ENCODE measurements at regions not wholly inside any gene's neighbourhood (a gene's known extent, or its start where the extent isn't known, plus 50 kb on each side); places are given as distances from the start of the nearest gene placed in this dataset.
"Not testable (repeated sequence)": the region's sequence is repeated elsewhere in the genome, so short reads cannot be mapped to it uniquely, and the experiment has no call there.

DNA sequence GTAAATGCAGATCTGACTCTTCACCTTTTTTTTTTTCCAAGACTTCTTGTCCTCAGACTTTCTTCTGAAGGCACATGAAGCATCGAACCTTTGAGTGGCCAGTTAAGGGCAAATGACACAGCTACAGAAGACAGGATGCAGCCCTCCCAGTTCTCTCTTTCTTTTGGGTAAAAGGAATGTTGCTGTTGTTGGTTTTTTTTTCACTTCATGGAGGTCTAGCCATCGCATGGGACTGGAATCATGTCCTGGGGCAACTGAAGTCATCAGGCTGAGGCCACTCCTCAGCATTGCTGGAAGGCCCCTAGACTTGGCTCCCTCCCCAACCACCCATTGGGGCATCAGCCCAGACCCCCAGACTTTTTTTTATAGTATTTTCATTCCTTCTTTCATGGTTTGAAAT is 896.5 kb downstream of the SORCS1 start:
- intact Hi-C loops (cut with micrococcal nuclease; ENCODE audit: unreplicated experiment), result no loop called here
- H2AFZ ChIP-seq (ENCODE audit: low read length), result no peak overlapping the region
- POLR2A ChIA-PET, result no interaction called here
- no peaks in the 10 kb centered on the region for H3K9me2 ChIP-seq (ENCODE audit: insufficient read depth, low read length)
- no peak overlapping the region for H3K27ac ChIP-seq (ENCODE audit: low read depth, low read length, poor library complexity, severe bottlenecking)
- no TSS peak for BruUV-seq (replicated peaks)
- no peak overlapping the region for H3K4me2 ChIP-seq (ENCODE audit: low read length)
- CTCF ChIA-PET (ENCODE audit: unreplicated experiment), result no interaction called here
- no peak overlapping the region for H3K4me3 ChIP-seq (ENCODE audit: low read depth, low read length, poor library complexity, severe bottlenecking)
- no peaks in the 10 kb centered on the region for H4K20me1 ChIP-seq (ENCODE audit: insufficient read depth, low read length)
- TF ChIP-seq EZH2phosphoT487 (IDR thresholded peaks at IDR 0.05; ENCODE audit: borderline replicate concordance, low read depth, low read length), result no peak
- TF ChIP-seq, protein P1, sequence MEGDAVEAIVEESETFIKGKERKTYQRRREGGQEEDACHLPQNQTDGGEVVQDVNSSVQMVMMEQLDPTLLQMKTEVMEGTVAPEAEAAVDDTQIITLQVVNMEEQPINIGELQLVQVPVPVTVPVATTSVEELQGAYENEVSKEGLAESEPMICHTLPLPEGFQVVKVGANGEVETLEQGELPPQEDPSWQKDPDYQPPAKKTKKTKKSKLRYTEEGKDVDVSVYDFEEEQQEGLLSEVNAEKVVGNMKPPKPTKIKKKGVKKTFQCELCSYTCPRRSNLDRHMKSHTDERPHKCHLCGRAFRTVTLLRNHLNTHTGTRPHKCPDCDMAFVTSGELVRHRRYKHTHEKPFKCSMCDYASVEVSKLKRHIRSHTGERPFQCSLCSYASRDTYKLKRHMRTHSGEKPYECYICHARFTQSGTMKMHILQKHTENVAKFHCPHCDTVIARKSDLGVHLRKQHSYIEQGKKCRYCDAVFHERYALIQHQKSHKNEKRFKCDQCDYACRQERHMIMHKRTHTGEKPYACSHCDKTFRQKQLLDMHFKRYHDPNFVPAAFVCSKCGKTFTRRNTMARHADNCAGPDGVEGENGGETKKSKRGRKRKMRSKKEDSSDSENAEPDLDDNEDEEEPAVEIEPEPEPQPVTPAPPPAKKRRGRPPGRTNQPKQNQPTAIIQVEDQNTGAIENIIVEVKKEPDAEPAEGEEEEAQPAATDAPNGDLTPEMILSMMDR (conservative IDR thresholded peaks at IDR 0.05; ENCODE audit: low read length), result no peak
- no peaks in the 10 kb centered on the region for H3K9me3 ChIP-seq (ENCODE audit: low read length)
- no peak for DNase-seq (ENCODE audit: low spot score)
- H3K79me2 ChIP-seq (ENCODE audit: insufficient read depth, low read depth, low read length), result no peaks in the 10 kb centered on the region
- H3K36me3 ChIP-seq (ENCODE audit: insufficient read depth, low read length), result no peaks in the 10 kb centered on the region
- H3K4me1 ChIP-seq (ENCODE audit: insufficient read depth, low read length, poor library complexity, severe bottlenecking), result no peaks in the 10 kb centered on the region

DNA sequence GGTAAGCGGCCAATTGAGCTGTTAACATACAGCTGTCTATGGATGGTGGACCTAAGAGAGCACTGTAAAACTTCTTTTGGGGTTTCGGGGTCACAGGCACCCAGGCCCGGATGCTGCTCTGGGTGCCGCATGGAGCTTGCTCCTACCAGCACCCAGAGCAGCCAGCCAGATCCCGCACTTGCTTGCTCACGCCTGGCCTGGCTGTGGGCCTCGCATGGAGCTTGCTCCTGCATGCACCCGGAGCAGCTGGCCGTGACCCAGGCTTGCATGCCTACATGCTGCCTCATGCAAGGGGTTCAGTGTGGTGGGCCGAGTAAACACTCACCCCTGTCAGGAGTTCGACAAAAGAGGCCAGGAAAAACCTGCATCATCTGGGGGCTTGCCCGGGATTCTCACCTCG is 896.9 kb downstream of the SORCS1 start:
- no TSS peak for BruUV-seq (replicated peaks)
- Histone ChIP-seq H3K79me2 (ENCODE audit: insufficient read depth, low read depth, low read length) (no peaks in the 10 kb centered on the region), H3K4me3 (ENCODE audit: low read depth, low read length, poor library complexity, severe bottlenecking) (no peak overlapping the region), H4K20me1 (ENCODE audit: insufficient read depth, low read length) (no peaks in the 10 kb centered on the region), H3K4me2 (ENCODE audit: low read length) (no peak overlapping the region), H3K9me3 (ENCODE audit: low read length) (no peaks in the 10 kb centered on the region), H3K4me1 (ENCODE audit: insufficient read depth, low read length, poor library complexity, severe bottlenecking) (no peaks in the 10 kb centered on the region), H3K36me3 (ENCODE audit: insufficient read depth, low read length) (no peaks in the 10 kb centered on the region), H3K9me2 (ENCODE audit: insufficient read depth, low read length) (no peaks in the 10 kb centered on the region), H3K27ac (ENCODE audit: low read depth, low read length, poor library complexity, severe bottlenecking) (no peak overlapping the region), H2AFZ (ENCODE audit: low read length) (no peak overlapping the region)
- TF ChIP-seq, protein P1 (conservative IDR thresholded peaks at IDR 0.05; ENCODE audit: low read length), result no peak
- no peak for TF ChIP-seq EZH2phosphoT487 (IDR thresholded peaks at IDR 0.05; ENCODE audit: borderline replicate concordance, low read depth, low read length)
- ChIA-PET CTCF (ENCODE audit: unreplicated experiment) (no interaction called here), POLR2A (no interaction called here)
- intact Hi-C loops (cut with micrococcal nuclease; ENCODE audit: unreplicated experiment), result no loop called here
- DNase-seq (ENCODE audit: low spot score), result no peak

DNA sequence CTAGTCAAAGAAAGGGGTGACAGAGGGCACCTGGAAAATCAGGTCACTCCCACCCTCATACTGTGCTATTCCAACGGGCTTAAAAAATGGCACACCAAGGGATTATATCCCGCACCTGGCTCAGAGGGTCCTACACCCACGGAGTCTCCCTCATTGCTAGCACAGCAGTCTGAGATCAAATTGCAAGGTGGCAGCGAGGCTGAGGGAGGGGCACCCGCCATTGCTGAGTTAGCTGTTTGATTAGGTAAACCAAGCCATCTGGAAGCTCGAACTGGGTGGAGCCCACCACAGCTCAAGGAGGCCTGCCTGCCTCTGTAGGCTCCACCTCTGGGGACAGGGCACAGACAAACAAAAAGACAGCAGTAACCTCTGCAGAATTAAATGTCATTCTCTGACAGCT is 907.1 kb downstream of the SORCS1 start:
- H3K9me2 ChIP-seq (ENCODE audit: insufficient read depth, low read length); H4K20me1 ChIP-seq (ENCODE audit: insufficient read depth, low read length); H3K9me3 ChIP-seq (ENCODE audit: low read length); H2AFZ ChIP-seq (ENCODE audit: low read length); intact Hi-C loops (cut with micrococcal nuclease; ENCODE audit: unreplicated experiment); BruUV-seq (replicated peaks); H3K4me2 ChIP-seq (ENCODE audit: low read length); H3K27ac ChIP-seq (ENCODE audit: low read depth, low read length, poor library complexity, severe bottlenecking); H3K4me1 ChIP-seq (ENCODE audit: insufficient read depth, low read length, poor library complexity, severe bottlenecking); POLR2A ChIA-PET; H3K36me3 ChIP-seq (ENCODE audit: insufficient read depth, low read length); H3K4me3 ChIP-seq (ENCODE audit: low read depth, low read length, poor library complexity, severe bottlenecking); DNase-seq (ENCODE audit: low spot score); CTCF ChIA-PET (ENCODE audit: unreplicated experiment); H3K79me2 ChIP-seq (ENCODE audit: insufficient read depth, low read depth, low read length): not testable (repeated sequence)
